Transverse colon (tissue), 4 donors: ENCODE measurements at regions not wholly inside any gene's neighbourhood (a gene's known extent, or its start where the extent isn't known, plus 50 kb on each side); places are given as distances from the start of the nearest gene placed in this dataset.

ENCODE experiments used
- DNase-seq: peaks from one replicate; pipeline ENCODE4 v3.0.0-alpha.2; 2019
- H3K27ac ChIP-seq, 4 donors: fragments of 200-600 bp; sonication (generic); 2 replicates each; pipeline ENCODE4 v1.5.1; 2016 to 2018; ENCODE audit warnings: inconsistent platforms in 4 of 4
- H3K27me3 ChIP-seq: fragments of 200-600 bp; sonication (generic); 2 replicates; pipeline ENCODE4 v1.5.1; 2017; ENCODE audit warnings: inconsistent platforms
- H3K36me3 ChIP-seq, 4 donors: fragments of 200-600 bp; sonication (generic); 2 replicates each; pipeline ENCODE4 v1.5.1; 2017 to 2019; ENCODE audit warnings: inconsistent platforms in 4 of 4
- H3K4me1 ChIP-seq, 4 donors: fragments of 200-600 bp; sonication (generic); 2 replicates each; pipeline ENCODE4 v1.5.1; 2017 to 2020; ENCODE audit warnings: inconsistent platforms in 4 of 4
- H3K4me3 ChIP-seq, 4 donors: fragments of 200-600 bp; sonication (generic); 1 replicate in 1 of 4; 2 replicates in 3 of 4; pipeline versions ENCODE4 v1.5.1 to v1.6.1; 2017 to 2019; ENCODE audit warnings: inconsistent platforms in 4 of 4
- H3K9me3 ChIP-seq, 2 donors: fragments of 200-600 bp; sonication (generic); 2 replicates each; pipeline ENCODE4 v1.5.1; 2017 to 2019; ENCODE audit warnings: inconsistent platforms in 2 of 2
- CTCF ChIP-seq, 5 experiments: fragments of 200-600 bp in 3 of 5; fragments of 450-650 bp in 2 of 5; sonication (generic) in 3 of 5; IDR thresholded peaks; 1 replicate in 2 of 5; 2 replicates in 3 of 5; pipeline ENCODE4 v1.5.1; 2016 to 2017; ENCODE audit warnings: antibody characterized with exemption in 5 of 5, inconsistent platforms in 3 of 5, mild to moderate bottlenecking in 2 of 5, moderate library complexity in 1 of 5
- EP300 ChIP-seq: sonication (generic); formaldehyde crosslinking; IDR thresholded peaks from one replicate; pipeline ENCODE4 v1.6.1; 2017; ENCODE audit warnings: antibody characterized with exemption, low read depth
- POLR2A ChIP-seq: fragments of 450-650 bp; IDR thresholded peaks from one replicate; pipeline ENCODE4 v1.6.1; 2016; ENCODE audit warnings: antibody characterized with exemption, mild to moderate bottlenecking, moderate library complexity
- POLR2AphosphoS5 ChIP-seq, 3 donors: sonication (generic); formaldehyde crosslinking; IDR thresholded peaks; one replicate each; pipeline ENCODE4 v1.6.1; 2016; ENCODE audit warnings: antibody characterized with exemption in 3 of 3
- WGBS, 2 donors: methylation state at CpG; one replicate each; pipeline ENCODE4 v1.1.5; 2018; ENCODE audit warnings: low coverage in 1 of 2; 5-methylcytosine and 5-hydroxymethylcytosine counted together
- in situ Hi-C, 4 donors: fragments of 200-750 bp; cut with MboI; loops; one replicate each; pipeline versions ENCODE4 v1.15.0 to v1.15.1; 2017; ENCODE audit warnings: low sequenced_read_pairs in 3 of 4, low pct_ligation_motif_present in 1 of 4, low pct_unique_long_range_greater_than_20kb in 1 of 4
- intact Hi-C: fragments of 100-400 bp; cut with DNase I; formaldehyde crosslinking; loops from one replicate; pipeline ENCODE4 v1.15.1; 2023; ENCODE audit warnings: low total_unique reads

GRCh38 chr13:58463841-58464240 lies 832.3 kb downstream of the PCDH17 start:
- in situ Hi-C loops = no loop called here

GRCh38 chr13:58467176-58467575 lies 835.6 kb downstream of the PCDH17 start:
- in situ Hi-C loops = no loop called here
- no peaks in the 10 kb centered on the region for H3K27me3 ChIP-seq
- H3K36me3 ChIP-seq = no peaks in the 10 kb centered on the region
- H3K4me3 ChIP-seq = no peak overlapping the region
- TF ChIP-seq EP300 (no peak), POLR2A (no peak), CTCF (IDR thresholded peaks at IDR 0.05) (no peak), POLR2AphosphoS5 (IDR thresholded peaks at IDR 0.05) (no peak)
- intact Hi-C loops = no loop called here
- H3K4me1 ChIP-seq = no peaks in the 10 kb centered on the region
- DNase-seq = no peak
- H3K27ac ChIP-seq = no peak overlapping the region
- WGBS, 2 donors = 39% methylated on average over 4 of the region's 4 CpGs
- H3K9me3 ChIP-seq = peaks cover 5 to 6% of the 10 kb centered on the region in 2 donors

More at GRCh38 chr13:58463841-58464240, 832.3 kb downstream of the PCDH17 start:
- no peak for TF ChIP-seq EP300
- no peak for TF ChIP-seq POLR2AphosphoS5 (IDR thresholded peaks at IDR 0.05)
- no peak for TF ChIP-seq POLR2A
- no peak for TF ChIP-seq CTCF (IDR thresholded peaks at IDR 0.05)
- intact Hi-C loops = no loop called here
- Histone ChIP-seq H3K27ac (no peak overlapping the region), H3K27me3 (no peaks in the 10 kb centered on the region), H3K36me3 (no peaks in the 10 kb centered on the region), H3K4me1 (no peaks in the 10 kb centered on the region), H3K9me3 (peaks cover 5 to 6% of the 10 kb centered on the region in 2 donors), H3K4me3 (no peak overlapping the region)
- no peak for DNase-seq

- H3K9me3 ChIP-seq = peaks cover 0 to 2% of the 10 kb centered on the region in 2 donors
- TF ChIP-seq CTCF (IDR thresholded peaks at IDR 0.05) (no peak), EP300 (no peak), POLR2A (no peak), POLR2AphosphoS5 (IDR thresholded peaks at IDR 0.05) (no peak)
- no peaks in the 10 kb centered on the region for H3K4me1 ChIP-seq
- in situ Hi-C loops = no loop called here
- H3K36me3 ChIP-seq = no peaks in the 10 kb centered on the region
- intact Hi-C loops = no loop called here
- 77 to 79% methylated on average over 3 of the region's 3 CpGs for WGBS, 2 donors
- H3K4me3 ChIP-seq = no peak overlapping the region
- H3K27me3 ChIP-seq = no peaks in the 10 kb centered on the region
- H3K27ac ChIP-seq = no peak overlapping the region
- DNase-seq = no peak
These were observed 840.9 kb downstream of the PCDH17 start for GRCh38 chr13:58472483-58472882.

GRCh38 chr13:58474581-58474980 lies 843.0 kb downstream of the PCDH17 start:
- no peak for TF ChIP-seq CTCF (IDR thresholded peaks at IDR 0.05)
- TF ChIP-seq EP300 = no peak
- no peak for TF ChIP-seq POLR2AphosphoS5 (IDR thresholded peaks at IDR 0.05)
- no peak for TF ChIP-seq POLR2A
- H3K4me3 ChIP-seq = no peak overlapping the region
- H3K27me3 ChIP-seq = no peaks in the 10 kb centered on the region
- in situ Hi-C loops = no loop called here
- no peak for DNase-seq
- no peak overlapping the region for H3K27ac ChIP-seq
- H3K36me3 ChIP-seq = no peaks in the 10 kb centered on the region
- intact Hi-C loops = no loop called here
- H3K9me3 ChIP-seq = no peaks in the 10 kb centered on the region
- H3K4me1 ChIP-seq = no peaks in the 10 kb centered on the region
